NCI-H146 (cell line): ENCODE measurements at regions not wholly inside any gene's neighbourhood (a gene's known extent, or its start where the extent isn't known, plus 50 kb on each side); places are given as distances from the start of the nearest gene placed in this dataset.

Experiments
- DNase-seq: peaks from one replicate; lab custom pipeline; 2025; lab: John Stamatoyannopoulos, UW

GRCh38 chr2:104045071-104045470 is 808.8 kb upstream of the POU3F3 start:
- DNase-seq: no peak

- DNase-seq: no peak
Observed at GRCh38 chr2:104046466-104046865, 807.4 kb upstream of the POU3F3 start.

GRCh38 chr2:104047516-104047915 is 806.4 kb upstream of the POU3F3 start:
- DNase-seq: no peak

GRCh38 chr2:104049438-104049837 is 804.5 kb upstream of the POU3F3 start:
- DNase-seq: no peak

GRCh38 chr2:104049981-104050380 is 803.9 kb upstream of the POU3F3 start:
- no peak for DNase-seq

- DNase-seq: no peak
Observed at GRCh38 chr2:104050656-104051242, 803.2 kb upstream of the POU3F3 start.

GRCh38 chr2:104051766-104052165 is 802.1 kb upstream of the POU3F3 start:
- no peak for DNase-seq

- DNase-seq: no peak
Observed at GRCh38 chr2:104052356-104052755, 801.6 kb upstream of the POU3F3 start.

GRCh38 chr2:104056451-104056850 is 797.5 kb upstream of the POU3F3 start:
- DNase-seq: no peak

GRCh38 chr2:104068665-104069064 is 785.2 kb upstream of the POU3F3 start:
- DNase-seq: no peak

- no peak for DNase-seq
Observed at GRCh38 chr2:104077573-104077972, 776.3 kb upstream of the POU3F3 start.

- DNase-seq: no peak
Observed at GRCh38 chr2:104078431-104079157, 775.3 kb upstream of the POU3F3 start.

GRCh38 chr2:104088745-104089144 is 765.2 kb upstream of the POU3F3 start:
- no peak for DNase-seq

GRCh38 chr2:104090407-104090806 is 763.5 kb upstream of the POU3F3 start:
- no peak for DNase-seq

- DNase-seq: no peak
Observed at GRCh38 chr2:104091894-104092293, 762.0 kb upstream of the POU3F3 start.

- no peak for DNase-seq
Observed at GRCh38 chr2:104092886-104093285, 761.0 kb upstream of the POU3F3 start.

- DNase-seq: no peak
Observed at GRCh38 chr2:104102615-104103014, 751.3 kb upstream of the POU3F3 start.

GRCh38 chr2:104109356-104109755 is 744.6 kb upstream of the POU3F3 start:
- DNase-seq: no peak

GRCh38 chr2:104118889-104119288 is 735.0 kb upstream of the POU3F3 start:
- no peak for DNase-seq

GRCh38 chr2:104120171-104120570 is 733.7 kb upstream of the POU3F3 start:
- no peak for DNase-seq

GRCh38 chr2:104125096-104125495 is 728.8 kb upstream of the POU3F3 start:
- no peak for DNase-seq

- no peak for DNase-seq
Observed at GRCh38 chr2:104127049-104127770, 726.7 kb upstream of the POU3F3 start.

GRCh38 chr2:104140361-104140760 is 713.6 kb upstream of the POU3F3 start:
- no peak for DNase-seq
